Ishikawa (cell line): ENCODE measurements at regions not wholly inside any gene's neighbourhood (a gene's known extent, or its start where the extent isn't known, plus 50 kb on each side); places are given as distances from the start of the nearest gene placed in this dataset.

Source experiments
- CEBPB ChIP-seq: IDR thresholded peaks from 2 replicates; pipeline ENCODE4 v1.6.1; 2012
- EP300 ChIP-seq: IDR thresholded peaks from 2 replicates; pipeline ENCODE4 v1.6.1; 2012; ENCODE audit warnings: borderline replicate concordance
- RAD21 ChIP-seq: IDR thresholded peaks from 2 replicates; pipeline ENCODE4 v1.6.1; 2012; ENCODE audit warnings: low read depth
- USF1 ChIP-seq: IDR thresholded peaks from 2 replicates; pipeline ENCODE4 v1.6.1; 2012
- YY1 ChIP-seq: IDR thresholded peaks from 2 replicates; pipeline ENCODE4 v1.6.1; 2012; ENCODE audit warnings: low read depth

- TF ChIP-seq EP300 (no peak), CEBPB (no peak), USF1 (no peak), RAD21 (no peak), YY1 (no peak)
Measured at GRCh38 chr13:109872864-109873263, 86.5 kb upstream of the IRS2 start.
